ENCODE measurements at regions not wholly inside any gene's neighbourhood (a gene's known extent, or its start where the extent isn't known, plus 50 kb on each side); places are given as distances from the start of the nearest gene placed in this dataset.

- TF ChIP-seq AFF4 (CRISPR knock-in tag; IDR thresholded peaks at IDR 0.05) (no peak), THAP7 (CRISPR knock-in tag; IDR thresholded peaks at IDR 0.05) (no peak), DNMT1 (IDR thresholded peaks at IDR 0.05) (no peak), E2F8 (IDR thresholded peaks at IDR 0.05; ENCODE audit: low read depth, partially characterized antibody) (no peak), MECOM (CRISPR knock-in tag; IDR thresholded peaks at IDR 0.05) (no peak), LEF1 (IDR thresholded peaks at IDR 0.05) (no peak), ZBTB17 (CRISPR knock-in tag; IDR thresholded peaks at IDR 0.05) (no peak), RFX7 (CRISPR knock-in tag; IDR thresholded peaks at IDR 0.05) (no peak), NFIC (IDR thresholded peaks at IDR 0.05) (no peak), VEZF1 (CRISPR knock-in tag; IDR thresholded peaks at IDR 0.05) (no peak), RCOR1 (IDR thresholded peaks at IDR 0.05; ENCODE audit: borderline replicate concordance in 1 of 2, low read depth in 2 of 2, low read length in 2 of 2) (0 out of 4 replicates have a peak, but pooled peaks of 1 of the 2 experiments have one; percentile 5), ZNF280A (IDR thresholded peaks at IDR 0.05; ENCODE audit: low read depth, partially characterized antibody) (no peak), ZBTB2 (IDR thresholded peaks at IDR 0.05) (no peak)
These were observed 199.3 kb upstream of the UBL3 start (continued) for GRCh38 chr13:30049692-30050091.
